ENCODE measurements at regions not wholly inside any gene's neighbourhood (a gene's known extent, or its start where the extent isn't known, plus 50 kb on each side); places are given as distances from the start of the nearest gene placed in this dataset.
A peak's percentile ranks its signal among the peaks of the same experiment; 100 is the strongest.

- TF ChIP-seq ARID3A (IDR thresholded peaks at IDR 0.05; ENCODE audit: low read depth, low read length): no peak
- no peak for TF ChIP-seq ZNF883 (CRISPR knock-in tag; IDR thresholded peaks at IDR 0.05; ENCODE audit: not compliant biosample characterization)
- TF ChIP-seq ZNF562 (CRISPR knock-in tag; IDR thresholded peaks at IDR 0.05; ENCODE audit: borderline replicate concordance): no peak
- TF ChIP-seq POGK (CRISPR knock-in tag; conservative IDR thresholded peaks at IDR 0.05): 0 out of 2 replicates have a peak, but pooled peaks have one; percentile 37
- TF ChIP-seq GLMP (CRISPR knock-in tag; IDR thresholded peaks at IDR 0.05; ENCODE audit: borderline replicate concordance): no peak
- TF ChIP-seq PLRG1 (conservative IDR thresholded peaks at IDR 0.05): no peak
- no peak for TF ChIP-seq RFX1 (IDR thresholded peaks at IDR 0.05)
- TF ChIP-seq ZNF441 (CRISPR knock-in tag; IDR thresholded peaks at IDR 0.05; ENCODE audit: borderline replicate concordance): 0 out of 2 replicates have a peak, but pooled peaks have one; percentile 24
- TF ChIP-seq THRA (CRISPR knock-in tag; IDR thresholded peaks at IDR 0.05; ENCODE audit: borderline replicate concordance): no peak
- TF ChIP-seq DR1 (CRISPR knock-in tag; IDR thresholded peaks at IDR 0.05): no peak
- TF ChIP-seq TFDP2 (CRISPR knock-in tag; IDR thresholded peaks at IDR 0.05): no peak
- TF ChIP-seq ZNF362 (CRISPR knock-in tag; IDR thresholded peaks at IDR 0.05; ENCODE audit: borderline replicate concordance): no peak
- no peak for TF ChIP-seq ATF3 (CRISPR knock-in tag; IDR thresholded peaks at IDR 0.05)
- no peak for TF ChIP-seq ZBTB46 (CRISPR knock-in tag; IDR thresholded peaks at IDR 0.05; ENCODE audit: borderline replicate concordance)
- no peak for TF ChIP-seq PLSCR1 (CRISPR knock-in tag; IDR thresholded peaks at IDR 0.05; ENCODE audit: borderline replicate concordance)
- TF ChIP-seq HNRNPLL (IDR thresholded peaks at IDR 0.05; ENCODE audit: low read depth, low read length, poor library complexity, severe bottlenecking): peak; percentile 37
Measured at GRCh38 chr13:75219479-75220237, 262.3 kb downstream of the TBC1D4 start (continued).
